ENCODE measurements at regions not wholly inside any gene's neighbourhood (a gene's known extent, or its start where the extent isn't known, plus 50 kb on each side); places are given as distances from the start of the nearest gene placed in this dataset.
A peak's percentile ranks its signal among the peaks of the same experiment; 100 is the strongest.

- Mint-ChIP-seq H3K4me1 (ENCODE audit: insufficient read depth, unreplicated experiment) (peaks cover 13% of the 10 kb centered on the region), H3K36me3 (ENCODE audit: insufficient read depth, unreplicated experiment) (no peaks in the 10 kb centered on the region), H3K27me3 (ENCODE audit: insufficient read depth, unreplicated experiment) (no peaks in the 10 kb centered on the region), H3K9me3 (ENCODE audit: unreplicated experiment) (no peaks in the 10 kb centered on the region), H3K27ac (ENCODE audit: low read depth, unreplicated experiment) (no peak overlapping the region), H3K4me3 (ENCODE audit: unreplicated experiment) (no peak overlapping the region)
- intact Hi-C loops (cut with micrococcal nuclease), result no loop called here
- DNase-seq (ENCODE audit: unreplicated experiment), result no peak
- BruUV-seq (replicated peaks), result no TSS peak
- no peak for TF ChIP-seq CTCF (IDR thresholded peaks at IDR 0.05; ENCODE audit: unreplicated experiment)
- ChIA-PET POLR2A (interaction anchor here (0.6 to 0.7 kb wide), 2 partner anchors 10 to 107 kb away, joined by 3 read pairs; no protein-coding TSS in a partner anchor), CTCF (interaction anchor here (0.6 kb wide), 2 partner anchors 9 to 346 kb away, joined by 3 to 6 read pairs; no protein-coding TSS in a partner anchor)
These were observed 153.1 kb downstream of the FGF1 start for GRCh38 chr5:142532781-142533176.

- H3K36me3 Mint-ChIP-seq (ENCODE audit: insufficient read depth, unreplicated experiment), result no peaks in the 10 kb centered on the region
- ChIA-PET POLR2A (no interaction called here), CTCF (interaction anchor here (0.6 kb wide), 2 partner anchors 10 to 345 kb away, joined by 3 to 6 read pairs; no protein-coding TSS in a partner anchor)
- no peak for DNase-seq (ENCODE audit: unreplicated experiment)
- no peak overlapping the region for H3K4me3 Mint-ChIP-seq (ENCODE audit: unreplicated experiment)
- H3K27ac Mint-ChIP-seq (ENCODE audit: low read depth, unreplicated experiment), result no peak overlapping the region
- no peaks in the 10 kb centered on the region for H3K9me3 Mint-ChIP-seq (ENCODE audit: unreplicated experiment)
- TF ChIP-seq CTCF (IDR thresholded peaks at IDR 0.05; ENCODE audit: unreplicated experiment), result no peak
- H3K27me3 Mint-ChIP-seq (ENCODE audit: insufficient read depth, unreplicated experiment), result no peaks in the 10 kb centered on the region
- BruUV-seq (replicated peaks), result no TSS peak
- intact Hi-C loops (cut with micrococcal nuclease), result no loop called here
- H3K4me1 Mint-ChIP-seq (ENCODE audit: insufficient read depth, unreplicated experiment), result peaks cover 19% of the 10 kb centered on the region
These were observed 153.7 kb downstream of the FGF1 start for GRCh38 chr5:142531977-142532780.

GRCh38 chr5:142530904-142531303, 155.0 kb downstream of the FGF1 start:
- intact Hi-C loops (cut with micrococcal nuclease), result no loop called here
- H3K27me3 Mint-ChIP-seq (ENCODE audit: insufficient read depth, unreplicated experiment), result no peaks in the 10 kb centered on the region
- H3K27ac Mint-ChIP-seq (ENCODE audit: low read depth, unreplicated experiment), result no peak overlapping the region
- H3K4me1 Mint-ChIP-seq (ENCODE audit: insufficient read depth, unreplicated experiment), result peaks cover 21% of the 10 kb centered on the region
- DNase-seq (ENCODE audit: unreplicated experiment), result no peak
- ChIA-PET CTCF (interaction anchor here (1.3 to 1.5 kb wide), 2 partner anchors 18 to 183 kb away, joined by 4 to 6 read pairs; no protein-coding TSS in a partner anchor), POLR2A (no interaction called here)
- no TSS peak for BruUV-seq (replicated peaks)
- no peak overlapping the region for H3K4me3 Mint-ChIP-seq (ENCODE audit: unreplicated experiment)
- no peaks in the 10 kb centered on the region for H3K9me3 Mint-ChIP-seq (ENCODE audit: unreplicated experiment)
- no peak for TF ChIP-seq CTCF (IDR thresholded peaks at IDR 0.05; ENCODE audit: unreplicated experiment)
- H3K36me3 Mint-ChIP-seq (ENCODE audit: insufficient read depth, unreplicated experiment), result no peaks in the 10 kb centered on the region

- Mint-ChIP-seq H3K27me3 (ENCODE audit: insufficient read depth, unreplicated experiment) (no peaks in the 10 kb centered on the region), H3K4me3 (ENCODE audit: unreplicated experiment) (no peak overlapping the region), H3K36me3 (ENCODE audit: insufficient read depth, unreplicated experiment) (no peaks in the 10 kb centered on the region), H3K4me1 (ENCODE audit: insufficient read depth, unreplicated experiment) (peaks cover 21% of the 10 kb centered on the region), H3K9me3 (ENCODE audit: unreplicated experiment) (no peaks in the 10 kb centered on the region), H3K27ac (ENCODE audit: low read depth, unreplicated experiment) (peak overlapping the region; percentile 72)
- ChIA-PET POLR2A (interaction anchor here (0.6 to 1.0 kb wide), 4 partner anchors 55 to 167 kb away, joined by 3 read pairs; no protein-coding TSS in a partner anchor), CTCF (interaction anchor here (0.6 to 1.5 kb wide), 4 partner anchors 19 to 387 kb away, joined by 3 to 6 read pairs (median 4); no protein-coding TSS in a partner anchor)
- peak; percentile 86 for DNase-seq (ENCODE audit: unreplicated experiment)
- intact Hi-C loops (cut with micrococcal nuclease), result loop anchor here (2.0 kb wide), 1 partner anchor 55 kb away; no protein-coding TSS in a partner anchor
- no TSS peak for BruUV-seq (replicated peaks)
- no peak for TF ChIP-seq CTCF (IDR thresholded peaks at IDR 0.05; ENCODE audit: unreplicated experiment)
These were observed 156.1 kb downstream of the FGF1 start for GRCh38 chr5:142529626-142530278.
